DOHH2 (cell line): ENCODE measurements at regions not wholly inside any gene's neighbourhood (a gene's known extent, or its start where the extent isn't known, plus 50 kb on each side); places are given as distances from the start of the nearest gene placed in this dataset.

Source experiments
- H3F3A ChIP-seq: fragments of 200-600 bp; sonication (generic), shearing (Covaris generic); 2 replicates; pipeline ENCODE4 v1.6.0; 2016; ENCODE audit warnings: antibody characterized with exemption, mild to moderate bottlenecking; ENCODE audit not compliant: control insufficient read depth, insufficient read depth
- H3K27ac ChIP-seq: fragments of 200-600 bp; sonication (generic); 2 replicates; pipeline ENCODE4 v1.5.1; 2014; ENCODE audit warnings: low read depth, mild to moderate bottlenecking, low read length, moderate library complexity
- H3K27me3 ChIP-seq: fragments of 200-600 bp; sonication (generic); 2 replicates; pipeline ENCODE4 v1.6.1; 2014; ENCODE audit warnings: mild to moderate bottlenecking, low read length, mixed read lengths; ENCODE audit not compliant: control insufficient read depth
- H3K36me3 ChIP-seq: fragments of 200-600 bp; sonication (generic); 2 replicates; pipeline ENCODE4 v1.6.1; 2014; ENCODE audit warnings: mild to moderate bottlenecking, low read length, moderate library complexity, mixed read lengths; ENCODE audit not compliant: control insufficient read depth
- H3K4me1 ChIP-seq: fragments of 200-600 bp; sonication (generic); 2 replicates; pipeline ENCODE4 v1.6.1; 2014; ENCODE audit warnings: mild to moderate bottlenecking, low read length, mixed read lengths; ENCODE audit not compliant: control insufficient read depth
- H3K4me2 ChIP-seq: fragments of 200-600 bp; sonication (generic); 2 replicates; pipeline ENCODE4 v1.6.0; 2014; ENCODE audit warnings: mild to moderate bottlenecking, low read length, moderate library complexity
- H3K4me3 ChIP-seq: fragments of 200-600 bp; sonication (generic); 2 replicates; pipeline ENCODE4 v1.5.1; 2014; ENCODE audit warnings: mild to moderate bottlenecking, low read length, mixed read lengths
- H3K79me2 ChIP-seq: fragments of 200-600 bp; sonication (generic); 2 replicates; pipeline ENCODE4 v1.6.1; 2014; ENCODE audit warnings: mild to moderate bottlenecking, low read length, mixed read lengths; ENCODE audit not compliant: control insufficient read depth
- H3K9me2 ChIP-seq: fragments of 200-600 bp; sonication (generic); replicated peaks from 2 replicates; pipeline ENCODE4 v1.6.1; 2014; ENCODE audit warnings: mild to moderate bottlenecking, low read length, mixed read lengths; ENCODE audit not compliant: control insufficient read depth
- H3K9me3 ChIP-seq: fragments of 200-600 bp; sonication (generic); 2 replicates; pipeline ENCODE4 v1.6.1; 2014; ENCODE audit warnings: antibody characterized with exemption, low read length, mixed read lengths; ENCODE audit not compliant: control insufficient read depth, insufficient read depth
- H4K20me1 ChIP-seq: fragments of 200-600 bp; sonication (generic); 2 replicates; pipeline ENCODE4 v1.6.0; 2014; ENCODE audit warnings: low read depth, mild to moderate bottlenecking, antibody characterized with exemption, low read length, moderate library complexity; ENCODE audit not compliant: control insufficient read depth, insufficient read depth
- CTCF ChIP-seq: fragments of 200-600 bp; sonication (generic); IDR thresholded peaks from one replicate; pipeline ENCODE4 v1.5.1; 2014; ENCODE audit warnings: antibody characterized with exemption, mild to moderate bottlenecking, low read depth, low read length; ENCODE audit not compliant: poor library complexity, severe bottlenecking
- EZH2phosphoT487 ChIP-seq: fragments of 200-600 bp; sonication (generic); IDR thresholded peaks from 2 replicates; pipeline ENCODE4 v1.6.1; 2017; ENCODE audit warnings: borderline replicate concordance, mild to moderate bottlenecking, antibody characterized with exemption, low read length, moderate library complexity, mixed read lengths

GRCh38 chr12:102539651-102540553, 59.5 kb upstream of the IGF1 start:
- TF ChIP-seq EZH2phosphoT487 (no peak), CTCF (no peak)
- Histone ChIP-seq H3K27ac (no peak overlapping the region), H3K4me3 (no peak overlapping the region), H3K27me3 (no peaks in the 10 kb centered on the region), H3K9me3 (no peaks in the 10 kb centered on the region), H3F3A (no peaks in the 10 kb centered on the region), H3K4me2 (no peak overlapping the region), H4K20me1 (no peaks in the 10 kb centered on the region), H3K36me3 (no peaks in the 10 kb centered on the region), H3K4me1 (no peaks in the 10 kb centered on the region), H3K9me2 (no peaks in the 10 kb centered on the region), H3K79me2 (no peaks in the 10 kb centered on the region)

GRCh38 chr12:102535306-102535705, 54.9 kb upstream of the IGF1 start:
- Histone ChIP-seq H3F3A (no peaks in the 10 kb centered on the region), H3K4me3 (no peak overlapping the region), H3K9me3 (no peaks in the 10 kb centered on the region), H3K4me2 (no peak overlapping the region), H3K27me3 (no peaks in the 10 kb centered on the region), H4K20me1 (no peaks in the 10 kb centered on the region), H3K4me1 (no peaks in the 10 kb centered on the region), H3K36me3 (no peaks in the 10 kb centered on the region), H3K79me2 (no peaks in the 10 kb centered on the region), H3K27ac (no peak overlapping the region), H3K9me2 (no peaks in the 10 kb centered on the region)
- TF ChIP-seq CTCF (no peak), EZH2phosphoT487 (no peak)

- H3K9me3 ChIP-seq, result no peaks in the 10 kb centered on the region
- H3K9me2 ChIP-seq, result no peaks in the 10 kb centered on the region
- H3F3A ChIP-seq, result no peaks in the 10 kb centered on the region
- no peaks in the 10 kb centered on the region for H4K20me1 ChIP-seq
- no peaks in the 10 kb centered on the region for H3K27me3 ChIP-seq
- H3K36me3 ChIP-seq, result no peaks in the 10 kb centered on the region
- H3K4me1 ChIP-seq, result no peaks in the 10 kb centered on the region
- no peaks in the 10 kb centered on the region for H3K79me2 ChIP-seq
- no peak for TF ChIP-seq EZH2phosphoT487
- H3K27ac ChIP-seq, result no peak overlapping the region
- H3K4me2 ChIP-seq, result no peak overlapping the region
- no peak overlapping the region for H3K4me3 ChIP-seq
Observed at GRCh38 chr12:102534899-102535298, 54.5 kb upstream of the IGF1 start.

GRCh38 chr12:102533483-102534215, 53.3 kb upstream of the IGF1 start:
- no peak overlapping the region for H3K27ac ChIP-seq
- H3K9me3 ChIP-seq, result no peaks in the 10 kb centered on the region
- TF ChIP-seq CTCF (no peak), EZH2phosphoT487 (no peak)

More at GRCh38 chr12:102533483-102534215, 53.3 kb upstream of the IGF1 start:
- Histone ChIP-seq H3K9me2 (no peaks in the 10 kb centered on the region), H3F3A (no peaks in the 10 kb centered on the region), H3K36me3 (no peaks in the 10 kb centered on the region), H4K20me1 (no peaks in the 10 kb centered on the region), H3K79me2 (no peaks in the 10 kb centered on the region), H3K4me1 (no peaks in the 10 kb centered on the region), H3K27me3 (no peaks in the 10 kb centered on the region), H3K4me2 (no peak overlapping the region), H3K4me3 (no peak overlapping the region)
